Endodermal cell (in vitro differentiated cells): ENCODE measurements at regions not wholly inside any gene's neighbourhood (a gene's known extent, or its start where the extent isn't known, plus 50 kb on each side); places are given as distances from the start of the nearest gene placed in this dataset.

Experiments used
- DNase-seq: peaks from one replicate; pipeline ENCODE4 v3.0.0-alpha.2; 2017
- H3K27ac ChIP-seq: 2 replicates; pipeline ENCODE4 v1.5.1; 2013; ENCODE audit warnings: mild to moderate bottlenecking, low read depth, low read length, moderate library complexity
- H3K27me3 ChIP-seq: 2 replicates; pipeline ENCODE4 v1.6.1; 2013; ENCODE audit warnings: mild to moderate bottlenecking, low read length, moderate library complexity; ENCODE audit not compliant: insufficient read depth, control insufficient read depth, poor library complexity, severe bottlenecking
- H3K36me3 ChIP-seq: 2 replicates; pipeline ENCODE4 v1.7.0; 2013; ENCODE audit warnings: mild to moderate bottlenecking, low read length, moderate library complexity; ENCODE audit not compliant: control insufficient read depth, insufficient read depth
- H3K4me1 ChIP-seq: one replicate; pipeline ENCODE4 v1.7.0; 2013; ENCODE audit warnings: low read length; ENCODE audit not compliant: control insufficient read depth, insufficient read depth
- H3K4me3 ChIP-seq: 2 replicates; pipeline ENCODE4 v1.5.1; 2013; ENCODE audit warnings: mild to moderate bottlenecking, low read length, moderate library complexity
- H3K9ac ChIP-seq: 2 replicates; pipeline ENCODE4 v1.6.1; 2013; ENCODE audit warnings: mild to moderate bottlenecking, low read length, moderate library complexity; ENCODE audit not compliant: poor library complexity, severe bottlenecking; ENCODE audit errors: extremely low read depth
- H3K9me3 ChIP-seq: 2 replicates; pipeline ENCODE4 v1.6.1; 2013; ENCODE audit warnings: mild to moderate bottlenecking, low read length, moderate library complexity; ENCODE audit not compliant: control insufficient read depth
- H3K27ac Mint-ChIP-seq: 2 replicates; pipeline ENCODE4 v1.8.0; 2020; ENCODE audit warnings: mixed read lengths
- H3K27me3 Mint-ChIP-seq: 2 replicates; pipeline ENCODE4 v1.8.0; 2021; ENCODE audit warnings: mild to moderate bottlenecking, mixed read lengths; ENCODE audit not compliant: insufficient read depth
- H3K36me3 Mint-ChIP-seq: 2 replicates; pipeline ENCODE4 v1.8.0; 2020; ENCODE audit warnings: low read depth, mixed read lengths
- H3K4me1 Mint-ChIP-seq: 2 replicates; pipeline ENCODE4 v1.8.0; 2020; ENCODE audit warnings: mixed read lengths
- H3K4me3 Mint-ChIP-seq: 2 replicates; pipeline ENCODE4 v1.8.0; 2020; ENCODE audit warnings: mild to moderate bottlenecking, moderate library complexity, mixed read lengths
- H3K9me3 Mint-ChIP-seq: 2 replicates; pipeline ENCODE4 v1.8.0; 2020; ENCODE audit warnings: mild to moderate bottlenecking, mixed read lengths
- CTCF ChIP-seq: fragments of 200-600 bp; sonication (generic); conservative IDR thresholded peaks from 2 replicates; pipeline ENCODE4 v1.5.0; 2021; ENCODE audit warnings: antibody characterized with exemption, mild to moderate bottlenecking
- WGBS, 2 experiments: methylation state at CpG; one replicate each; pipeline versions ENCODE4 v1.1.5 to v1.1.7; 2013; ENCODE audit warnings: missing lambda C conversion rate in 2 of 2, mixed read lengths in 1 of 2; ENCODE audit not compliant: insufficient coverage in 1 of 2, insufficient read length in 1 of 2; 5-methylcytosine and 5-hydroxymethylcytosine counted together

- H3K9ac ChIP-seq: no peak overlapping the region
- H3K9me3 ChIP-seq: peaks cover 34% of the 10 kb centered on the region
- Mint-ChIP-seq H3K9me3 (peaks cover 10% of the 10 kb centered on the region), H3K4me3 (no peak overlapping the region), H3K27ac (no peak overlapping the region), H3K4me1 (peaks cover 20% of the 10 kb centered on the region), H3K36me3 (no peaks in the 10 kb centered on the region), H3K27me3 (peaks cover 4% of the 10 kb centered on the region)
- WGBS, 2 experiments: 81% methylated on average over 1 of the region's 1 CpG; no CpG with 5 or more reads in 1 of the 2 experiments
- peak overlapping the region; percentile 18 for H3K4me3 ChIP-seq
- no peak for TF ChIP-seq CTCF
- peaks cover 8% of the 10 kb centered on the region for H3K4me1 ChIP-seq
- H3K27me3 ChIP-seq: no peaks in the 10 kb centered on the region
- H3K27ac ChIP-seq: no peak overlapping the region
- DNase-seq: no peak
- H3K36me3 ChIP-seq: no peaks in the 10 kb centered on the region
Observed at GRCh38 chr11:27253224-27253623, 109.8 kb downstream of the CCDC34 start.

DNA sequence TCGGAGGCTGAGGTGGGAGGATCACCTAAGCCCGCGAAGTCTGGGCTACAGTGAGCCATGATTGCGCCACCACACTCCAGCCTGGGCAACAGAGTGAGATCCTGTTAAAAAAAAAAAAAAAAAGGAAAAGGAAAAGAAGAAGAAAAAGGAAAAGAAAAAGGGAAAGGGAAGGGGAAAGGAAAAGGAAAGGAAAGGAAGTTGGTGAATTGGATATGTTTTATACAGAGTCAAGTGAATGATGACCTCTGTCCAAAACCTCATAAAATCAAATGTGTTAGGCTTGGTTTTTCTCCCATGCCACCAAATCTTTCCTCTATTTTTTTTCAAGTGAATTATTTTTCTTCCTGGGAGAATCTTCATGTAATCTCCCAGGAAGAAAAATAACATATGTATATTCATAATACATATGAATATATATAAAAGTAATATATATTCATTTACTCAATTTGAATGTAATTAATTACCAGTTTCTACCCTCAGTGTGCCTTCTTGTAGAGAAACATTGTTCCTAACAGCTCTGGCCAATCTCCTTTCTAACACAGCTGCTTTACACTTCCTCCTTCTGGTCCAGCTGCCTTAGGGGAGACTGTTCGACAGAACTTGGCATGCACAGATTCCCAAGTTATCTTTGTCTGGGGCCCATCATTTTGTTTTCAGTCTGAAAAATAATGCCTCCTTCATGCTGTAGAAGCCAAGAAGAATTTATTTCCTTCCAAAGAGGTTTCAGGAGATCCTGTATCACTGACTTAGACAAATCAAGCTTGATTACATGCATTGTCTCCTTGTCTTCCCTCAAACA, 111.9 kb downstream of the CCDC34 start:
- H3K4me1 ChIP-seq: peaks cover 8% of the 10 kb centered on the region
- no peak overlapping the region for H3K4me3 ChIP-seq
- H3K27ac ChIP-seq: no peak overlapping the region
- Mint-ChIP-seq H3K27ac (no peak overlapping the region), H3K36me3 (no peaks in the 10 kb centered on the region), H3K4me3 (no peak overlapping the region), H3K4me1 (peaks cover 26% of the 10 kb centered on the region), H3K9me3 (peaks cover 10% of the 10 kb centered on the region), H3K27me3 (peaks cover 6% of the 10 kb centered on the region)
- H3K27me3 ChIP-seq: no peaks in the 10 kb centered on the region
- peaks cover 34% of the 10 kb centered on the region for H3K9me3 ChIP-seq
- no peak overlapping the region for H3K9ac ChIP-seq
- WGBS, 2 experiments: 95 to 100% methylated on average over 5 of the region's 5 CpGs
- H3K36me3 ChIP-seq: no peaks in the 10 kb centered on the region
- no peak for DNase-seq
- TF ChIP-seq CTCF: no peak

DNA sequence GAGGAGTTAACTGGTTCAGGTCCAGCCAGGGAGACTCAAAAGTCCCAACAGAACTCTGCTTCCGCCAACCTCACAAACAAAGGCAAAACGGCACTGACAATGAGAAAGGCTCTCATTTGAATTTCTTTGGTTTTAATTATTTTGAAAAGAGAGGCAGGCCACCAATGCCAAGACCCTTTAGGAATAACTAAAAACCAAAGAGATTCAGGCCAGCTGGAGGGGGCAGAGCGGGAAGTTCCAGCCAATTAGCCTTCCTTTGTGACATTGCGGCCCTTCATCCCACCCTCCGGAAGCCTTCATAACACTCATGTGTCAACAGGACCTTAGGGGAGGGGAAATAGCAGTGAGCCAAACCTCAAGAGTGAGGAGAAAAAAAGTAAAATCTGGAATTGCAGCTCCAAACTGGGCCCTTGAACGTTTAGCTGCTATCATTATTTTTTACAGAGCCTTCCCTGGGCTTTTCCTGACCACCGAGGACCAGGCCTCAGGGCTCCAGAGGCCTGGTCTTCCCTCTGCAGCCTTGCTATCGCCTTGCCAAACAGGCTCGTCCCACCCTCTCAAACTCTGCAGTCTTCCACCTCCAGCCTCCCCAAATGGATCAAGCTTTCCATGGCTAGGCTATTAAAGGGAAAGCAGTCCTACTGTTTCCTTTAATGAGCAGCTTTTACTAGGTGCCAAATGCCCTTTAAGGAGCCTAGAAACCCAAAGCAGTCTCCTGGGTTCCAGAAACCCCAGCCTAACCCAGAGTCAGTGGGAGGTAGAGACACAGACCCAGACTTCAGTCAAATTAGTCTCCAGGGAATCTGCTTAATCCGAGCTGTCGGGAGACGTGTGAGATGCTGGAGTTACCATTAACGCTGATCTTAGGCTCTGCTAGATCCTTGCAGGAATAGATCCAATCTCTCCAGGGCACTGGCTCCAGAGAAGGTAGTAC, 114.2 kb downstream of the CCDC34 start:
- Mint-ChIP-seq H3K4me3 (no peak overlapping the region), H3K4me1 (peaks cover 26% of the 10 kb centered on the region), H3K27me3 (peaks cover 11% of the 10 kb centered on the region), H3K27ac (peak overlapping the region; percentile 60), H3K9me3 (peaks cover 15% of the 10 kb centered on the region), H3K36me3 (peaks cover 4% of the 10 kb centered on the region)
- peaks cover 8% of the 10 kb centered on the region for H3K4me1 ChIP-seq
- DNase-seq: peak; percentile 84
- H3K9me3 ChIP-seq: peaks cover 30% of the 10 kb centered on the region
- H3K4me3 ChIP-seq: no peak overlapping the region
- no peak overlapping the region for H3K27ac ChIP-seq
- no peak for TF ChIP-seq CTCF
- H3K27me3 ChIP-seq: no peaks in the 10 kb centered on the region
- H3K36me3 ChIP-seq: no peaks in the 10 kb centered on the region
- WGBS, 2 experiments: 58 to 66% methylated on average over 7 to 13 of the region's 13 CpGs
- no peak overlapping the region for H3K9ac ChIP-seq
